Nephron progenitor cell (in vitro differentiated cells): ENCODE measurements at regions not wholly inside any gene's neighbourhood (a gene's known extent, or its start where the extent isn't known, plus 50 kb on each side); places are given as distances from the start of the nearest gene placed in this dataset.

ENCODE experiments used
- DNase-seq: peaks from one replicate; pipeline ENCODE4 v3.0.0; 2021
- H3K27ac Mint-ChIP-seq: 2 replicates; pipeline ENCODE4 v1.8.0; 2021; ENCODE audit warnings: mild to moderate bottlenecking, moderate library complexity, mixed read lengths
- H3K27me3 Mint-ChIP-seq: 2 replicates; pipeline ENCODE4 v1.8.0; 2021; ENCODE audit warnings: mild to moderate bottlenecking, low read depth, mixed read lengths; ENCODE audit not compliant: poor library complexity
- H3K36me3 Mint-ChIP-seq: 2 replicates; pipeline ENCODE4 v1.8.0; 2021; ENCODE audit warnings: low read depth, mixed read lengths
- H3K4me1 Mint-ChIP-seq: 2 replicates; pipeline ENCODE4 v1.8.0; 2021; ENCODE audit warnings: mixed read lengths
- H3K4me3 Mint-ChIP-seq: 2 replicates; pipeline ENCODE4 v1.8.0; 2021; ENCODE audit warnings: mild to moderate bottlenecking, moderate library complexity, mixed read lengths
- H3K9me3 Mint-ChIP-seq: 2 replicates; pipeline ENCODE4 v1.8.0; 2021; ENCODE audit warnings: mild to moderate bottlenecking, moderate library complexity, mixed read lengths
- TF ChIP-seq, protein P1 (sequence below): fragments of 200-600 bp; sonication (generic); IDR thresholded peaks from 2 replicates; pipeline ENCODE4 v1.5.0; 2021; ENCODE audit warnings: antibody characterized with exemption

DNA sequence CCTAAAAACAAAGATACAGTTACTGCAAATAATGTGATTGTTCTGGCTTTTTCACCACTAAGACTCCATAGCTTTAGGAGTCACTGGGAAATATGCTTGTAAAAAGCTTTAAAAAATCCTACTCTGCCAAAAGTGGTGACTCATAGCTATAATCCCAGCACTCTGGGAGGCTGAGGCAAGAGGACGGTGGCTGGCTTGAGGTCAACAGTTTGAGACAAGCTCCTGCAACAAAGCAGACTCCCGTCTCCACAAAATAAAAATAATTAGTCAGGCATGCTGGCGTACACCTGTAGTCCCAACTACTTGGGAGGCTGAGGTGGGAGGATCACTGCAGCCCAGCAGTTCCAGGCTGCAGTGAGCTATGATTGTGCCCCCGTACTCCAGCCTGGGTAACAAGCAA lies 406.4 kb downstream of the HTR1A start:
- Mint-ChIP-seq H3K4me3 (no peak overlapping the region), H3K4me1 (no peaks in the 10 kb centered on the region), H3K27ac (no peak overlapping the region), H3K27me3 (peaks cover 6% of the 10 kb centered on the region), H3K9me3 (peaks cover 8% of the 10 kb centered on the region), H3K36me3 (no peaks in the 10 kb centered on the region)
- TF ChIP-seq, protein P1, sequence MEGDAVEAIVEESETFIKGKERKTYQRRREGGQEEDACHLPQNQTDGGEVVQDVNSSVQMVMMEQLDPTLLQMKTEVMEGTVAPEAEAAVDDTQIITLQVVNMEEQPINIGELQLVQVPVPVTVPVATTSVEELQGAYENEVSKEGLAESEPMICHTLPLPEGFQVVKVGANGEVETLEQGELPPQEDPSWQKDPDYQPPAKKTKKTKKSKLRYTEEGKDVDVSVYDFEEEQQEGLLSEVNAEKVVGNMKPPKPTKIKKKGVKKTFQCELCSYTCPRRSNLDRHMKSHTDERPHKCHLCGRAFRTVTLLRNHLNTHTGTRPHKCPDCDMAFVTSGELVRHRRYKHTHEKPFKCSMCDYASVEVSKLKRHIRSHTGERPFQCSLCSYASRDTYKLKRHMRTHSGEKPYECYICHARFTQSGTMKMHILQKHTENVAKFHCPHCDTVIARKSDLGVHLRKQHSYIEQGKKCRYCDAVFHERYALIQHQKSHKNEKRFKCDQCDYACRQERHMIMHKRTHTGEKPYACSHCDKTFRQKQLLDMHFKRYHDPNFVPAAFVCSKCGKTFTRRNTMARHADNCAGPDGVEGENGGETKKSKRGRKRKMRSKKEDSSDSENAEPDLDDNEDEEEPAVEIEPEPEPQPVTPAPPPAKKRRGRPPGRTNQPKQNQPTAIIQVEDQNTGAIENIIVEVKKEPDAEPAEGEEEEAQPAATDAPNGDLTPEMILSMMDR, result no peak
- no peak for DNase-seq

DNA sequence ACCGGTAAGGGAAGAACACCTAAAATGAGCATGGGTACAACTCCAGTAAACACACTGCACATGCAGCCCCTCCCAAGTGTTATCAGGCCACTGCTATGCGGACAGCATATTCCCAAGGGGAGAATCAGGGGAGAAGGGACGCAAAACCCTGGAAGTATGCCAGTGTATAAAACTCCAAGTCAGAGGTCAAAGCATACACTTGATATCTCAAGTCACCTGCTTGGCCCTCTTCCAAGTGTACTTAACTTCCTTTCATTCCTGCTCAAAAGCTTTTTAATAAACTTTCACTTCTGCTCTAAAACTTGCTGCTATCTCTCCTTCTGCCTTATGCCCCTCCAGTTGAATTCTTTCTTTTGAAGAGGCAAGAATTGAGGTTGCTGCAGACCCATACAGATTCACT lies 408.1 kb downstream of the HTR1A start:
- H3K9me3 Mint-ChIP-seq, result no peaks in the 10 kb centered on the region
- TF ChIP-seq, protein P1, result no peak
- H3K36me3 Mint-ChIP-seq, result no peaks in the 10 kb centered on the region
- no peak overlapping the region for H3K27ac Mint-ChIP-seq
- DNase-seq, result no peak
- no peaks in the 10 kb centered on the region for H3K4me1 Mint-ChIP-seq
- H3K27me3 Mint-ChIP-seq, result peaks cover 4% of the 10 kb centered on the region
- no peak overlapping the region for H3K4me3 Mint-ChIP-seq

DNA sequence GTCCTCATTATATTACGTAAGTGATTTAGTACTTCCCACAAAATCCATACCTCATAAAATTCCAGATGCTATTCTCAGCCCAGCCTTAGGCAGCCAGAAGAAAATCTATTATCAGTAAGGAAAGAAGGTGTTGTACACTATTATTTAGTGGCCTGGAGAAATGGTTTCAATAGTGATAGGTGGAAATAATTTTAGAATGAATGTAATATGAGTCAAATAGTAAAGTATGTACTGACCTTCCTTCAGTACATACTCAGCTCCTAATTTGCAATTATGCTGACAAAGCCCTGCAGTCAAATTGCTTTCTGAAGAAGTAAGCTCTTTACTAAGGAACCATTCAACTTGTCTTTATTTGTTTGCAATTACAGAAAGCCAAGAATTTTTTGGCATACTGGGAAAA lies 409.2 kb downstream of the HTR1A start:
- no peak for DNase-seq
- TF ChIP-seq, protein P1, result no peak
- H3K36me3 Mint-ChIP-seq, result no peaks in the 10 kb centered on the region
- H3K9me3 Mint-ChIP-seq, result no peaks in the 10 kb centered on the region
- peaks cover 4% of the 10 kb centered on the region for H3K27me3 Mint-ChIP-seq
- no peak overlapping the region for H3K27ac Mint-ChIP-seq
- H3K4me3 Mint-ChIP-seq, result no peak overlapping the region
- no peaks in the 10 kb centered on the region for H3K4me1 Mint-ChIP-seq

DNA sequence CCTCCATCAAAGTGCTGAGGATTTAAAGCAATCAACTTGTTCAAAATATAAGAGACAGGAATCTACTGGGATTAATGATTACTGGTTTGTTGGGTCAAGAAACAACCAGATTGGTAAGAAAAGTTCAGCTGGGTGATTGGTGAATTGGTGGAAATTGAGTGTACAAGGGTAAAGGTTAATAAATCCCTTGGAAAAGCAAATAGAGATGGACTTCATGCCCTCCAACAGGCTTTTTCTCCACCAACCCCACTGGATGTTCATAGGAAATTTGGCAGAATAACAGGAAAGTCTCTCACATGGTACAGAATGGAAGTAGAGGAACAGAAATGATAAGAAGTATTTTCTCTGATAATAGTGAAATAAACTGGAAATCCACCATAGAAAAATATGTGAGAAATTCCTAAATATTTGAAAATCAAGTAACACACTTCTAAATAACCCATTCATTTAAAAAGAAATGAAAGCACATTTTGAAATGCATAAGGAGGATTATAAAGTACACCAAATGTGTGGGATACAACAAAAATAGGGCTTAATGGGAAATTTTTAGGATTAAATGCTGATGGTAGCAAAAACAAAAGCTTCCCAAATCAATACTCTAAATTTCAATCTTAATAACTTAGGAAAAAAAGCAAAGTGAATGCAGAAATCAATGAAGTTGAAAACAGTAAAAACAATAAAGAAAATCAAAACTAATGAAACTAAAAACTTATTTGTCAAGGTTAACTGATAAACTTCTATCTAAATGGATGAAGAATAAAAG lies 426.2 kb downstream of the HTR1A start:
- no peak for DNase-seq
- peaks cover 3% of the 10 kb centered on the region for H3K9me3 Mint-ChIP-seq
- TF ChIP-seq, protein P1, result no peak
- no peaks in the 10 kb centered on the region for H3K4me1 Mint-ChIP-seq
- H3K4me3 Mint-ChIP-seq, result no peak overlapping the region
- peaks cover 6% of the 10 kb centered on the region for H3K27me3 Mint-ChIP-seq
- H3K36me3 Mint-ChIP-seq, result no peaks in the 10 kb centered on the region
- no peak overlapping the region for H3K27ac Mint-ChIP-seq

DNA sequence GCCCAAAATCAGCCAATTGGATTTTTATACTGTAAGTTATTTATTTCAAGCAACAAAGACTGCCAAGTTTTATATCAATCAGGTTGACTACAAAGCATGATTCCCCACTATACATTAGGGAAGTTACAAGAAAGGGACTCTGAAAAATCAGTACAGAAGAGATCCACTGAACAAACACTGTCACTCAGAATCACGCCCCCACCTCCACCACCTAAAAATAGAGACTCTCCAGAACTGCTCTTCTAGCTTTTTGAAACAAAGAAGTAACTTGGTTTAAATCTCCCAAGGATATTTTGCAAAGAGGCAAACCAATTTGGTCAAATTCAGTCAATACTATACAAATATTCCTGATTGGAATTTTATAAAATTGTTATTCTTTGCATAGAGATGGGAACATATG lies 438.0 kb downstream of the HTR1A start:
- no peaks in the 10 kb centered on the region for H3K9me3 Mint-ChIP-seq
- no peaks in the 10 kb centered on the region for H3K36me3 Mint-ChIP-seq
- no peak overlapping the region for H3K4me3 Mint-ChIP-seq
- DNase-seq, result no peak
- no peaks in the 10 kb centered on the region for H3K4me1 Mint-ChIP-seq
- TF ChIP-seq, protein P1, result no peak
- H3K27me3 Mint-ChIP-seq, result peaks cover 3% of the 10 kb centered on the region
- H3K27ac Mint-ChIP-seq, result no peak overlapping the region

DNA sequence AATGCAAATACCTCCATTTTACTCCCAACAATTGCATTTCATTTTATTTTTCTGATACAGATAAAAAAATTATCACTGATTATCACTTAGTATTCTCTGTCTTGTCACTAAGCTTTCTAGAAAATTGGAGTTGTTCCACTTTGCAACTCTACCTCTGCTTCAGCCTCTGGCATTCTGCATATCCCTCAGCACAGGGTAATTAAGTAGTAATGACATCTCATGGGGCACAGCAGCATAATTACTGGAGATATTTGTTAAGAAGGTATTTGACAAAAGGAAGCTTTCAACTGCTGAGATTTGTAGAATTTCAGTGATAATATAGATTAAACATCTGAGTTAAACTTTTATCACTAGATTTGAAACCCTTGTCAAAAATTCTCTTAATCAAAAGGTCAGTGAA lies 446.2 kb downstream of the HTR1A start:
- TF ChIP-seq, protein P1, result no peak
- no peak overlapping the region for H3K27ac Mint-ChIP-seq
- no peak for DNase-seq
- no peaks in the 10 kb centered on the region for H3K36me3 Mint-ChIP-seq
- H3K9me3 Mint-ChIP-seq, result no peaks in the 10 kb centered on the region
- peaks cover 7% of the 10 kb centered on the region for H3K27me3 Mint-ChIP-seq
- H3K4me1 Mint-ChIP-seq, result no peaks in the 10 kb centered on the region
- H3K4me3 Mint-ChIP-seq, result no peak overlapping the region
